ENCODE measurements at regions not wholly inside any gene's neighbourhood (a gene's known extent, or its start where the extent isn't known, plus 50 kb on each side); places are given as distances from the start of the nearest gene placed in this dataset.

DNA sequence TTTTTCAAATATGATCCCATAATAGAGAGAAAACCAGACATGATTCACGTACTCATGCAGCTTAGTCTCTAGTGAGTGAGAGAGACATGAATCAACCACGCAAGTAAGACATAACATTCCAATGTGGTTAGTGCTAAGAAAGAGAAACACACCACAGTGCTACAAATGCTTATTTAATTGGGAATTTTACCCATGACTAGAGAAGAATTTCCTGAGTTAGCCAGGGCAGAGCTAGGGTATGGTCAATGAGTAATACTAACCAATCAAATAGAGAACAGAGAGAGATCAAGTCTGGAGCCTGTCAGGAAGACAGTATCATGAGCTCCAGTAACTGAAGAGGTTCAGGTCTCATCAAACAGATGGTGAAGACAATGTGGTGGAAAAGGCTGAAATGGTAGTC, 495.2 kb downstream of the PDGFC start:
- TF ChIP-seq, protein P1, sequence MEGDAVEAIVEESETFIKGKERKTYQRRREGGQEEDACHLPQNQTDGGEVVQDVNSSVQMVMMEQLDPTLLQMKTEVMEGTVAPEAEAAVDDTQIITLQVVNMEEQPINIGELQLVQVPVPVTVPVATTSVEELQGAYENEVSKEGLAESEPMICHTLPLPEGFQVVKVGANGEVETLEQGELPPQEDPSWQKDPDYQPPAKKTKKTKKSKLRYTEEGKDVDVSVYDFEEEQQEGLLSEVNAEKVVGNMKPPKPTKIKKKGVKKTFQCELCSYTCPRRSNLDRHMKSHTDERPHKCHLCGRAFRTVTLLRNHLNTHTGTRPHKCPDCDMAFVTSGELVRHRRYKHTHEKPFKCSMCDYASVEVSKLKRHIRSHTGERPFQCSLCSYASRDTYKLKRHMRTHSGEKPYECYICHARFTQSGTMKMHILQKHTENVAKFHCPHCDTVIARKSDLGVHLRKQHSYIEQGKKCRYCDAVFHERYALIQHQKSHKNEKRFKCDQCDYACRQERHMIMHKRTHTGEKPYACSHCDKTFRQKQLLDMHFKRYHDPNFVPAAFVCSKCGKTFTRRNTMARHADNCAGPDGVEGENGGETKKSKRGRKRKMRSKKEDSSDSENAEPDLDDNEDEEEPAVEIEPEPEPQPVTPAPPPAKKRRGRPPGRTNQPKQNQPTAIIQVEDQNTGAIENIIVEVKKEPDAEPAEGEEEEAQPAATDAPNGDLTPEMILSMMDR (IDR thresholded peaks at IDR 0.05), result no peak
- intact Hi-C loops (cut with DNase I), result no loop called here
- no peaks in the 10 kb centered on the region for H3K9me3 ChIP-seq
- DNase-seq (no peak), ATAC-seq (peak; percentile 23)
- H3K4me3 ChIP-seq, result no peak overlapping the region
- no peaks in the 10 kb centered on the region for H3K4me1 ChIP-seq
- H3K27me3 ChIP-seq, result no peaks in the 10 kb centered on the region
- no peak overlapping the region for H3K27ac ChIP-seq
- H3K36me3 ChIP-seq, result no peaks in the 10 kb centered on the region

DNA sequence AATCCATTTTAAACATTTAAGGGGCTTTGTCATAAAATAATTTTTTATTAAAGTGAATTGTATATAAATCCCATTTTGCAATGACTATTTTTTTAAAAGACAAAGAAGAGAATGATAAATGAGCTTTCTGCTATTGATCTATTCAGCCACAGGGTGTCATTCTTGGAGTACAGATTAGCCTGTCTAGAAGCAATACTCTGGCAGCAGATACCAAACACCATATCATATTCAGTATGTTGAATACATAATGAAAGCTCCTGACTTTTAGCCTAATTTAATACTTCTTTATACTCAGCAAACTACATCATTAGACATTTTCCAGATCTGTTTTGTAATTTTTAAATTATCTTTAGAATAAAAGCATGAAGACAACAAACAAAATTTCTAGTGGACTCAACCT, 496.3 kb downstream of the PDGFC start:
- Histone ChIP-seq H3K36me3 (no peaks in the 10 kb centered on the region), H3K9me3 (no peaks in the 10 kb centered on the region), H3K27me3 (no peaks in the 10 kb centered on the region), H3K4me1 (no peaks in the 10 kb centered on the region), H3K4me3 (no peak overlapping the region), H3K27ac (no peak overlapping the region)
- DNase-seq (no peak), ATAC-seq (peak; percentile 85)
- TF ChIP-seq, protein P1 (IDR thresholded peaks at IDR 0.05), result peak; percentile 55
- intact Hi-C loops (cut with DNase I), result no loop called here

DNA sequence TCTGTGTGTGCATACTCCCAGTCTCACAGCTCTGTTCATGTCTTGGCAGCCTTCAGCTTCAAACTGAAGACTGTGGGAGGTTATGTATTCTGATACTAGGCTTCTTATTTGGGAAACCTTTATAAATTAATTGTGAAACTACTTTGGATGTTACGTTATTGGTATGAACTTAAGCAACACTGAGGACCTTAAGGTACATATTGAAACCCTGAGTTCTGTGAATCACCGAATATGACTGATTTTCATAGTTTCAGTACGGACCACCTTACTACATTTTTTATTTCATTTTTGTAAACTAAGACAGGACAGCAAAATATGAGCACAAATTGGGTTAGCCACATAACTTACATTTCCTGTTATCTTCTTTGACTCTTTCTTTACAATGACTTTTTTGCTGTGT, 498.4 kb downstream of the PDGFC start:
- H3K4me1 ChIP-seq, result no peaks in the 10 kb centered on the region
- DNase-seq, result no peak
- H3K27me3 ChIP-seq, result no peaks in the 10 kb centered on the region
- no peak overlapping the region for H3K27ac ChIP-seq
- H3K36me3 ChIP-seq, result no peaks in the 10 kb centered on the region
- TF ChIP-seq, protein P1 (IDR thresholded peaks at IDR 0.05), result no peak
- H3K4me3 ChIP-seq, result no peak overlapping the region
- no peaks in the 10 kb centered on the region for H3K9me3 ChIP-seq
- ATAC-seq, result no peak
- intact Hi-C loops (cut with DNase I), result no loop called here

DNA sequence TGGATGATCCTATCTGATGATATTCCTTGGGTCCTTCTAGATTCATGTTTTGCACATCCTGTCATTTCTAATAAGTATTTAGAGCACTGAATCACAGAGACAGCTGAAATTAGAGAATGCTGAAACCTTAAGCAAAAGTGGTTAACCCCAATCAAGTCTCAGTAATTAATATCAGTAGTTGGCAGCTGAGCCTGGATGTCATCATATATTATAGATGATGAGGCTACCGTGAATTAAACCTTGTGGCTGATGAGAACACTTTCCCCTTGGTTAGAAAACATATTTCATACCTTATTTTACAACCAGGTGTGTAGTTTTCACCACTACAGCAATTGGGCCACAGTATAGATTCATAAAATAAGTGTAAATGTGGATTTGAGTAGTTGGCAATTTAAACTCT, 499.0 kb downstream of the PDGFC start:
- Histone ChIP-seq H3K27ac (no peak overlapping the region), H3K27me3 (no peaks in the 10 kb centered on the region), H3K4me3 (no peak overlapping the region), H3K9me3 (no peaks in the 10 kb centered on the region), H3K4me1 (no peaks in the 10 kb centered on the region), H3K36me3 (no peaks in the 10 kb centered on the region)
- DNase-seq (no peak), ATAC-seq (no peak)
- intact Hi-C loops (cut with DNase I), result no loop called here
- TF ChIP-seq, protein P1 (IDR thresholded peaks at IDR 0.05), result no peak

DNA sequence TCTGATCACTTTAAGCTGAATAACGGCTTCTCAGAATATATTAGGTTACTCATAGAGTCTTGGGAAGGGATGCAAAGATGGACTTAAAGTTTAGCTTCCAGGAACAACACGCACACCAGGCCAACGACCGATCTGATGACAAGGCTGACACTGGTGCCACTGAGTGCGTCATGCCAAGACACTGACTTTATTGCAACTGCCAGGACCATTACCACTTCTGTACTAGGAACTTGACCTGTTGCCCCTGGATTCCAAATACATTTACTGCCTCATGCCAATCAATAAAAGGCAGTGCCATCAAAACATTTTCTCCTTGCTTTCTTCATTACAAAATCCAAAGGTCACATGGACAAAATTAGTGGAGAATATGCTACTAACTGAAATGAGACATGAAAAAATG, 505.9 kb upstream of the CTSO start:
- Histone ChIP-seq H3K27ac (no peak overlapping the region), H3K36me3 (no peaks in the 10 kb centered on the region), H3K9me3 (no peaks in the 10 kb centered on the region), H3K27me3 (no peaks in the 10 kb centered on the region), H3K4me3 (no peak overlapping the region), H3K4me1 (no peaks in the 10 kb centered on the region)
- DNase-seq, result no peak
- no peak for ATAC-seq
- intact Hi-C loops (cut with DNase I), result no loop called here
- TF ChIP-seq, protein P1 (IDR thresholded peaks at IDR 0.05), result no peak

DNA sequence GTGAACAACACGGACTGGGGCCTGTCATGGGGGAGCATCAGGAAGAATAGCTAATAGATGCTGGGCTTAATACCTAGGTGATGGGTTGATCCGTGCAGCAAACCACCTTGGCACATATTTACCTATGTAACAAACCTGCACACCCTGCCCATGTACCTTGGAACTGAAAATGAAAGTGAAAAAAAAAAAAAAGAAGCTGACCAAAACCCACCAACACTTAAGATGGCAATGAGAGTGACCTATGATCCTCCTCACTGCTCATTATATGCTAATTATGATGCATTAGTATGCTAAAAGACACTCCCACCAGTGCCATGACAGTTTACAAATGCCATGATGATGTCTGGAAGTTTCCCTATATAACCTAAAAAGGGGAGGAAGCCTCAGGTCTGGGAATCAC, 503.2 kb upstream of the CTSO start:
- no peak for DNase-seq
- intact Hi-C loops (cut with DNase I), result no loop called here
- no peaks in the 10 kb centered on the region for H3K36me3 ChIP-seq

More for the DNA sequence above, 503.2 kb upstream of the CTSO start:
- Histone ChIP-seq H3K9me3 (no peaks in the 10 kb centered on the region), H3K4me1 (no peaks in the 10 kb centered on the region), H3K27ac (no peak overlapping the region), H3K27me3 (no peaks in the 10 kb centered on the region), H3K4me3 (no peak overlapping the region)
- TF ChIP-seq, protein P1 (IDR thresholded peaks at IDR 0.05), result no peak
- ATAC-seq, result no peak
